Amniotic epithelial cell (primary cell): ENCODE measurements at regions not wholly inside any gene's neighbourhood (a gene's known extent, or its start where the extent isn't known, plus 50 kb on each side); places are given as distances from the start of the nearest gene placed in this dataset.
"Not testable (repeated sequence)": the region's sequence is repeated elsewhere in the genome, so short reads cannot be mapped to it uniquely, and the experiment has no call there.

Source experiments
- DNase-seq: peaks from one replicate; pipeline ENCODE4 v3.0.0-alpha.2; 2010; ENCODE audit warnings: low read depth

DNA sequence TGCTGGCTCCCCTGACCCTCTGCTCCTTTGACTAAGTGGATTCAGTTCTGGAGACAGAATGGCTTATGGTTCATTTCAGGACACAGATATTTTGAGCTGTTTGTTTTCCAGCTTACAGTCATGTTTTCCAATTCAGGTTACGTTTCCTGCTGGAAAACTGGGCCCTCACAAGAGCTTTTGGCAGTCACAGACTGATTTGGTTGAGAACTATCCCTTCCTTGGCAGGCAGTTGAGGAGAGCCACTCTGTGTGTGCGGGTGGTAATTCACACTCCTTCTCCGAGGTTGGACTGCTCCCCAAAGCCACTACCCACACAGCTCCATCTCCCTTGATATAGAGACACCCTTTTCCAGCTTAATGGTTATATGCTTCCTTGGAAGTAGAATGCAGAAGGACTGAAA lies 534.5 kb downstream of the TMEM38B start:
- no peak for DNase-seq

DNA sequence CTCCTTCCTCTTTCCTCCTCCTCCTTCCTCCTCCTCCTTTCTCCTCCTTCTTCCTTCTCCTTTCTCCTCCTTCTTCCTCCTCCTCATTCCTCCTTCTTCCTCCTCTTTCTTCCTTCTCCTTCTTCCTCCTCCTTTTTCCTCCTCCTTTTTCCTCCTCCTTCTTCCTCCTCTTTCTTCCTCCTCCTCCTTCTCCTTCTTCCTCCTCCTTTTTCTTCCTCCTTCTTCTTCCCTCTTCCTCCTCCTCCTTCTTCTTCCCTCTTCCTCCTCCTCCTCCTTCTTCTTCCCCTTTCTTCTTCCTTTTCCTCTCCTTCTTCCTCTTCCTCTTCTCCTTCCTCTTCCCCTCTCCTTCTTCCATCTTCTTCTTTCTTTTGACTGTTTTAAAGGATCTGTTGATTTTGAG lies 538.8 kb downstream of the TMEM38B start:
- DNase-seq = no peak

DNA sequence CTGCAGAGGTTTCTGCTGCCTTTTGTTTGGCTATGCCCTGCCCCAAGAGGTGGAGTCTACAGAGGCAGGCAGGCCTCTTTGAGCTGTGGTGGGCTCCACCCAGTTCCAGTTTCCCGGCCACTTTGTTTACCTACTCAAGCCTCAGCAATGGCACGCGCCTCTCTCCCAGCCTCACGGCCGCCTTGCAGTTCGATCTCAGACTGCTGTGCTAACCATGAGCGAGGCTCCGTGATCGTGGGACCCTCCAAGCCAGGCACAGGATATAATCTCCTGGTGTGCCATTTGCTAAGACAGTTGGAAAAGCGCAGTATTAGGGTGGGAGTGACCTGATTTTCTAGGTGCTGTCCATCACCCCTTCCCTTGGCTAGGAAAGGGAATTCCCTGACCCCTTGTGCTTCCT lies 566.6 kb downstream of the TMEM38B start:
- DNase-seq = not testable (repeated sequence)

- peak; percentile 92 for DNase-seq
These were observed 583.6 kb downstream of the TMEM38B start for GRCh38 chr9:106277966-106278365.

- DNase-seq = no peak
These were observed 579.2 kb upstream of the ZNF462 start for GRCh38 chr9:106283769-106284168.

DNA sequence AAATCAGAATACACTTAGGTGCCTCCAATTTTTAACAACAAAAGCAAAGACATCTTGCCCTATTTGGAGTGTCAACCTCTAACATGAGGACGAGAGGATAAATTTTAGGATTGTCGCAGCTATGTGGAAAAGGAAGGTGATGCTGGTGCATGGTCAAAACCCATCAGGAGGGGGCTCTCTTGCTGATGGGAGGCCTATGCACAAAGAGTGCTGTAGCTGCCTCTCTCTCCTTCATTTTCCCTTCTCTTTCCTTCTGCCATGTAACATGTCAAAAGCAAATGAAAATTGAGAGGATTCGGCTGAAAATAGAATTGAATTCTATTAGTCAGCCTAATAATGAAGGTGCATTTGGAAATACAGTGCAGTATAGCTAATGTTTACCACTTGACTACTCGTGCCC lies 578.7 kb upstream of the ZNF462 start:
- DNase-seq = no peak

GRCh38 chr9:106286249-106286648 lies 576.7 kb upstream of the ZNF462 start:
- no peak for DNase-seq

GRCh38 chr9:106287091-106287631 lies 575.8 kb upstream of the ZNF462 start:
- peak; percentile 31 for DNase-seq

DNA sequence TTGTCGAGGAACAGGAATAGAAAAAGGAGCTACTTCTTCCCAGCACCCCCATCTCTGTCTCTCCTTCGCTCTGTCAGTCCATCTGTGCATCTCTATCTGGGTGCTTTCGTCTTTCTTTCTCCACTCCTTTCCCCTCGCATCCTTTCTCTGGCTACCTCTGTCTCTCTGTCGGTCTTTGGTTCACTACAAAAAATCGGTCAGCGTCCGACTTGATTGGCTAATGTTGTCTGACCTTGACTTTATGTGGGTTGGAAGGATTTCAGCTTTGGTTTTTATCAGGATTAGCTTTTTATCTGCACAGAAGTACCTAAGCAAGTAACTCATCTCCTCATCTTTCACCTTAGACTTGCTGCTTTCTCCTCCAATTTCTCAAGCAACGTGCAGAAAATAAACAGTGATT lies 575.2 kb upstream of the ZNF462 start:
- peak; percentile 50 for DNase-seq

- no peak for DNase-seq
These were observed 574.3 kb upstream of the ZNF462 start for GRCh38 chr9:106288689-106289088.

DNA sequence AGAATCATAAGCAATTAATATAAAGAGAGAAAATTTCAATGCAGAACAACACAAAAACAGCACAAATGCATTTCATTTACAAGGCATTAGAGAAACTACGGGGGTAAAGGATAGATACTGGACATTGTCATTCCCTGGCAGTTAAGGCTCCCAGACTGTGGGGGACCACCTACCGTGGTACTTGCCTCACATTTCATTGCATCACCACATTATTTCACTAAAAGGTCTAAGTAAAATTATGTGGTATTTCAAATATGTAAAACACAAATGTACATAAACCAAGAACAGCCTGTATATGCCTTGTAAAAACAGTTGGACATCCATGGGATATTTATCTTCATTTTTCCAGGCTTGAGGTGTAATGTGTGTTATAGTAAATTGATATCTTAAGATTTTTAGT lies 571.2 kb upstream of the ZNF462 start:
- peak; percentile 39 for DNase-seq

- no peak for DNase-seq
These were observed 566.5 kb upstream of the ZNF462 start for GRCh38 chr9:106296426-106296825.

- no peak for DNase-seq
These were observed 564.0 kb upstream of the ZNF462 start for GRCh38 chr9:106298997-106299396.

- no peak for DNase-seq
These were observed 558.5 kb upstream of the ZNF462 start for GRCh38 chr9:106304401-106304920.

DNA sequence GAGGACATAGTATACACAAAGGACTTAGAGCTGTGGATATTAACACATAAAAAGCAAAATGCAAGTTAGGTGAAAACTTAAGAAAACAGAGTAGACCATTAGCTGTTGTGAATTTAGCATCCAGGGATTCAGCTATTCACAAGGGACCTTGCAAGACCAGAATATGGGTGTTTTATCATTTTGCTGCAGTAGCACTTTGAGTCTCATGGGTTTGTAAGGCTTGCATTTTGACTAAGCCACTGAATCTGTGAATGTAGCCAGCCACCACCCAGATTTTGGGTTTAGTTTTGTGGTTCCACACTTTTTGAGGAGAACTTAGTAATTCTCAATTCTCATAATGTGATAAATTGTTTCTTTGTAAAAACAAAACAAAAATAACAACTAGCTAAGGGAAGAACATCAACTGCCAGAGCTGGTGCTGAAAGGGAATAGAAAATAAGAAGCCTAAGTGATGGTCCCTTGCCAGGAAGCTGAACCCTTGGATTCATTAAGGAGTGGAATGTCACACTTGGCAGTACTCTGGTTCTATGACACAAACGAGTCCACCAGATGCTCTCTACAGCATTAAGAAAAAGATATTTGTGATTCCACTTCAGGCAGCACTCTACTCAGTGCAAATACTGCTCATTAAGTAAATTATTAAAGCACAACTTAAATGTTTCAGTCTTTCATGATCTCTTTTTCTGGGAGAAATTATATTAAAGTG lies 557.4 kb upstream of the ZNF462 start:
- no peak for DNase-seq

DNA sequence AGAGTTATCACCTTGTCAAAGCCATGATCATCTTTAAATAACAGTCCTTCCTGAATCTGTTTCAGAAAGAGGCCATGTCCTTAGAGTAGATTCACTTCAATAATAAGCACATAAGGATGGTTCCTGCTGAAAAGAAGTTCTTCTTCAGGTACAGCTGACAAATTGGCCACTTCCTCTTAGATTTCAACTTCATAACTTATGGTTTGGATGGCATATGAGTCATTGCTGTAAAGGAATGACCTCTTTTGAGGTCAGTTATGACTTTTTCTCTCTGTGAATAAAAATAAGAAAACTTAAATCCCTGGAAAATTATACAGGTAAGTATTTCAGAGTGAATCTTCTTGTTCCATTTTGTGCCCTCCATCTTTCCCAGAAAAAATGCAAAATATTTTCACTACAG lies 555.3 kb upstream of the ZNF462 start:
- DNase-seq = peak; percentile 37

GRCh38 chr9:106309925-106310324 lies 553.0 kb upstream of the ZNF462 start:
- DNase-seq = no peak

- no peak for DNase-seq
These were observed 552.2 kb upstream of the ZNF462 start for GRCh38 chr9:106310782-106311181.

GRCh38 chr9:106312906-106313305 lies 550.1 kb upstream of the ZNF462 start:
- DNase-seq = no peak

- peak; percentile 23 for DNase-seq
These were observed 548.5 kb upstream of the ZNF462 start for GRCh38 chr9:106314476-106314875.

DNA sequence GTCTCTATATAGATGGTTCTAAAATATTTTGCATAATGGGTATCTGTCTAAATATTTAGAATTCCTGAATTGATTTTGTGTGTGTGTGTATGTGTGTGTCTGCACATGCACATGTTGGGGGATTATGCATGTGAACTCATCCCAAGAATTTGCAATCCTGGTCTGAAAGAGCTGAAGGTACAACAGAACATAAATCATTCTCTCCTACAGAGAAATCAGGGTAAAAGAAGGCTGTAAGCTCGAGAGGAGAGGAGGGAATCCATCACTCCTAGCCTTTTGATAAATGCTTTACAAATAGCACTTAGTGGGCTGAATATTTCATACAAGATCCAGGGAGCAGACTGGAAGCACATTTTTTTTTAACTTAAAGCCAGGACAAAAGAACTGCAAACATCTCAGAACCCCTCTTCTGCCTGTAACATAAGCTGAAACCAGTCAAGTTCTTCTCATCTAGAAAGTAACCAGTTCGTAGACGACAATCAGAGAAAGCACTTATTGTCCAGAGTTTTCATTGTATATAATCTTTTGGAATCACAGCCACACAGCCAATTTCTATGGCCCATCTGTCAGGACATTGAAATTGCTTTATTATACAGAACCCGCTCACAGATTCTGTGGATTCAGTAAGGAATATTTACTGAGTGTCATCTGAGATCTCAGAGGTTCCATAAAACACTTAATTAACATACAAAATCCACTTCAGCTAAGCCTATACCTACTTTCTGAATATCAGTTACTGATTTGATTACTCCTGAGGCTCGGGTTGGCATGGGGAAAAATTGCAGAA lies 541.4 kb upstream of the ZNF462 start:
- peak; percentile 5 for DNase-seq

DNA sequence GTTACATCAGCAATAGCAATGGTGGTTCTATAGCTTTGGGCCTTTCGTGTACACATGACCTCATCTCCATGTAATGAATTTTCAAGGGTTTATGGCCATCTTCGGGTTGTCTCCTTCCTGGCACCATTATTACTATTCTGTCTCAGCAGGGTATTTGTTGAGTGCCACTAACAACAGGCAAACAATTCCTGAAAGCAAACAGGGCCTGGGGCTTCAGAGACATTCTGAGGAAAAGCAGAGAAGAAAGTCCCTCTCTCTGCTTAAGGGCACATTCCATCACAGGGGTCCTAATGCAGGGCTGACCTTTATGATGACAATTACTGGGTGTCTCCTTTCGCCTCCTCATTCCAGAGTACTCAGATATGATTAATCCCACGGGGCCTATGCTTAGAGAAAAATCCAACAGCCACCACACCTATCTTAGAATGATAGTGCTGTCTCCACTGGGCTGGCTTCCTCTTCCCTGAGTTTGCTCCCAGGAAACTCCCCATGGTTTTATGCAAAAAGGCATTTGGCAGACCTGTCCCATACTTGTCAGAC lies 540.2 kb upstream of the ZNF462 start:
- no peak for DNase-seq

DNA sequence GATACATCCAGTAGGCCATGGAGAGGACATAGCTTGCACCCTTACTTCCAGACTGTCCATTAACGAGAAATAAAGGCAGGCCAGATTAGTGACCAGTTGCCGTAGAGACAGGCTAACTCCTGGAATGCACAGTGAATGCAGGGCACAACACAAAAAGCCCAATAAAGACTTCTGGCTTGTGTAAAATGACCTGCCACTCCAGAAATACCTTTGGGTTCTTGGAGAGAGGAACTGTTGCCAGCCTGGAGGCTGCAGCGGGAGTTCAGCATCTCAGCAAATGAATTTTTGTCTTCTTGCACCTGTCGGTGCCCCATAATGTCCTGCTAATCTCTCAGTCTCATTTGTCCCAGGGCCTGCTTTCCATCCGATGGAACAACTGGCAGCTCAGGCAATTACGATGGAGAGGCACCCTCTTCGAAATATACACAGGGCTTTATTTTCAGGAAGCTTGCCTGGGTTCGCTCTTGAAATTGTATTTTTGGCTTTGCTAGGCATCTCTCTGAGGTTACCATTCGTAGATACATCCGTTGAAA lies 538.8 kb upstream of the ZNF462 start:
- no peak for DNase-seq
